Stomach (tissue), 8 donors: ENCODE measurements at regions not wholly inside any gene's neighbourhood (a gene's known extent, or its start where the extent isn't known, plus 50 kb on each side); places are given as distances from the start of the nearest gene placed in this dataset.
"Not testable (repeated sequence)": the region's sequence is repeated elsewhere in the genome, so short reads cannot be mapped to it uniquely, and the experiment has no call there.

ENCODE experiments used
- DNase-seq, 2 donors: peaks; one replicate each; pipeline versions ENCODE4 v3.0.0 to v3.0.0-alpha.2; 2013 to 2019
- H3K27ac ChIP-seq, 5 donors: fragments of 200-600 bp in 4 of 5; sonication (generic) in 4 of 5; one replicate each; pipeline ENCODE4 v1.5.1; 2013 to 2019; ENCODE audit warnings: mild to moderate bottlenecking in 1 of 5, moderate library complexity in 1 of 5
- H3K27me3 ChIP-seq, 3 donors: fragments of 200-600 bp; sonication (generic); one replicate each; pipeline ENCODE4 v1.5.1; 2017 to 2019; ENCODE audit warnings: mixed run types in 1 of 3
- H3K36me3 ChIP-seq, 4 donors: fragments of 200-600 bp; sonication (generic); 1 replicate in 3 of 4; 2 replicates in 1 of 4; pipeline ENCODE4 v1.5.1; 2016 to 2019
- H3K4me1 ChIP-seq, 4 donors: fragments of 200-600 bp; sonication (generic); one replicate each; pipeline ENCODE4 v1.5.1; 2016 to 2019
- H3K4me3 ChIP-seq, 4 donors: fragments of 200-600 bp; sonication (generic) in 3 of 4; one replicate each; pipeline ENCODE4 v1.5.1; 2016 to 2019; ENCODE audit warnings: mild to moderate bottlenecking in 1 of 4
- H3K9me3 ChIP-seq, 4 donors: fragments of 200-600 bp; sonication (generic); one replicate each; pipeline ENCODE4 v1.5.1; 2016 to 2019
- CTCF ChIP-seq, 7 experiments: fragments of 450-650 bp in 4 of 7; fragments of 200-600 bp in 3 of 7; sonication (generic) in 3 of 7; IDR thresholded peaks; one replicate each; pipeline ENCODE4 v1.5.1; 2016 to 2019; ENCODE audit warnings: antibody characterized with exemption in 7 of 7, control low read depth in 2 of 7, mild to moderate bottlenecking in 1 of 7
- EP300 ChIP-seq: sonication (generic); formaldehyde crosslinking; IDR thresholded peaks from one replicate; pipeline ENCODE4 v1.6.1; 2017; ENCODE audit warnings: antibody characterized with exemption
- POLR2A ChIP-seq, 4 donors: fragments of 450-650 bp; IDR thresholded peaks; one replicate each; pipeline ENCODE4 v1.6.1; 2016; ENCODE audit warnings: antibody characterized with exemption in 4 of 4, control low read depth in 2 of 4, mild to moderate bottlenecking in 1 of 4, moderate library complexity in 1 of 4
- POLR2AphosphoS5 ChIP-seq, 3 donors: sonication (generic); formaldehyde crosslinking; IDR thresholded peaks; one replicate each; pipeline ENCODE4 v1.6.1; 2016; ENCODE audit warnings: antibody characterized with exemption in 3 of 3
- WGBS, 5 donors: extraction: QIAGEN DNeasy Blood & Tissue Kit in 3 of 5; methylation state at CpG; one replicate each; pipeline versions ENCODE4 v1.1.5 to v1.1.7; 2013 to 2018; 5-methylcytosine and 5-hydroxymethylcytosine counted together
- intact Hi-C: fragments of 100-400 bp; cut with DNase I; formaldehyde crosslinking; loops from one replicate; pipeline ENCODE4 v1.15.1; 2023; ENCODE audit warnings: low total_unique reads
- donor health status: healthy with polysubstance abuse.
- donor health status: Bipolar disorder and iron deficiency.
- donor health status: healthy.

DNA sequence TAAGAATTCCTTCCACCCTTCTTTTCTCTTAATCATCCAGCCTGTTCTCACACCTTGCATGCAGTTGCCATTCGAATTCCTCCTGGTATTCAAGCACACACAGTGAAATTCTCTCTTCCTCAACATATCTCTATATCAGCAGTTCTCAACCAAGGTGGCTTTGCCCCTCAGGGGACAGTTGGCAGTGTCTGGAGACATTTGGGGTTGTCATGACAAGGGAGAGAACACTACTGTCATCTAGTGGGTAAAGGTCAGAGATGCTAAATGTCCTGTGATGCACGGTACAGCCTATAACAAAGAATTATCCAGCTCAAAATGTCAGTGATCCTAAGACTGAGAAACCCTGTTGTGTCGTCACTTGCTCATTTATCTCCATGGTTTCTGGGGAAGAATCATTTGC lies 94.8 kb upstream of the CPHXL start:
- no peak for DNase-seq
- Histone ChIP-seq H3K27me3 (no peaks in the 10 kb centered on the region), H3K4me3 (no peak overlapping the region), H3K27ac (no peak overlapping the region), H3K9me3 (no peaks in the 10 kb centered on the region), H3K36me3 (no peaks in the 10 kb centered on the region), H3K4me1 (no peaks in the 10 kb centered on the region)
- intact Hi-C loops: no loop called here
- 61 to 75% (median 66%) methylated on average over 3 of the region's 3 CpGs for WGBS, 5 donors
- TF ChIP-seq POLR2A (IDR thresholded peaks at IDR 0.05): no peak
- TF ChIP-seq EP300: no peak
- no peak for TF ChIP-seq POLR2AphosphoS5 (IDR thresholded peaks at IDR 0.05)

DNA sequence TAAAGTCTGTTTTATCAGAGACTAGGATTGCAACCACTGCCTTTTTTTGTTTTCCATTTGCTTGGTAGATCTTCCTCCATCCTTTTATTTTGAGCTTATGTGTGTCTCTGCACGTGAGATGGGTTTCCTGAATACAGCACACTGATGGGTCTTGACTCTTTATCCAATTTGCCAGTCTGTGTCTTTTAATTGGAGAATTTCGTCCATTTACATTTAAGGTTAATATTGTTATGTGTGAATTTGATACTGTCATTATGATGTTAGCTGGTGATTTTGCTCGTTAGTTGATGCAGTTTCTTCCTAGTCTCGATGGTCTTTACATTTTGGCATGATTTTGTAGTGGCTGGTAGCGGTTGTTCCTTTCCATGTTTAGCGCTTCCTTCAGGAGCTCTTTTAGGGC lies 99.5 kb upstream of the CPHXL start:
- DNase-seq, H3K4me3 ChIP-seq, H3K4me1 ChIP-seq, H3K9me3 ChIP-seq, intact Hi-C loops, H3K27me3 ChIP-seq, H3K27ac ChIP-seq, H3K36me3 ChIP-seq: not testable (repeated sequence)
- WGBS, 5 donors: 82 to 86% (median 84%) methylated on average over 5 to 6 of the region's 6 CpGs

DNA sequence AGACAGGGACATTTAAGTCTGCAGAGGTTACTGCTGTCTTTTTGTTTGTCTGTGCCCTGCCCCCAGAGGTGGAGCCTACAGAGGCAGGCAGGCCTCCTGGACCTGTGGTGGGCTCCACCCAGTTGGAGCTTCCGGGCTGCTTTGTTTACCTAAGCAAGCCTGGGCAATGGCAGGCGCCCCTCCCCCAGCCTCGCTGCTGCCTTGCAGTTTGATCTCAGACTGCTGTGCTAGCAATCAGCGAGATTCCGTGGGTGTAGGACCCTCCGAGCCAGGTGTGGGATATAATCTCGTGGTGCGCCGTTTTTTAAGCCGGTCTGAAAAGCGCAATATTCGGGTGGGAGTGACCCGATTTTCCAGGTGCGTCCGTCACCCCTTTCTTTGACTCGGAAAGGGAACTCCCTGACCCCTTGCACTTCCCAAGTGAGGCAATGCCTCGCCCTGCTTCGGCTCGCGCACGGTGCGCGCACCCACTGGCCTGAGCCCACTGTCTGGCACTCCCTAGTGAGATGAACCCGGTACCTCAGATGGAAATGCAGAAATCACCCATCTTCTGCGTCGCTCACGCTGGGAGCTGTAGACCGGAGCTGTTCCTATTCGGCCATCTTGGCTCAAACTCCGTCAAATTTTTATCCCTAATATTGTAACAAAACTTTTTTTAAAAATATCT lies 101.2 kb upstream of the CPHXL start:
- H3K4me1 ChIP-seq, H3K27me3 ChIP-seq, H3K36me3 ChIP-seq, H3K27ac ChIP-seq, H3K4me3 ChIP-seq, DNase-seq, intact Hi-C loops: not testable (repeated sequence)
- H3K9me3 ChIP-seq: peaks cover 0 to 10% (median 6%) of the 10 kb centered on the region in 4 donors
- 75 to 88% (median 83%) methylated on average over 8 to 18 of the region's 30 CpGs for WGBS, 5 donors

- intact Hi-C loops, H3K4me3 ChIP-seq, H3K36me3 ChIP-seq, H3K27me3 ChIP-seq, H3K27ac ChIP-seq, H3K4me1 ChIP-seq, DNase-seq: not testable (repeated sequence)
- peaks cover 0 to 17% (median 10%) of the 10 kb centered on the region in 4 donors for H3K9me3 ChIP-seq
- WGBS, 5 donors: 83 to 97% (median 91%) methylated on average over 2 of the region's 2 CpGs
These were observed 107.1 kb upstream of the CPHXL start for GRCh38 chr16:75833385-75833784.

GRCh38 chr16:75836347-75837010 lies 110.2 kb upstream of the CPHXL start:
- H3K4me3 ChIP-seq: no peak overlapping the region
- 14 to 31% (median 23%) methylated on average over 2 of the region's 2 CpGs for WGBS, 5 donors
- H3K27ac ChIP-seq: no peak overlapping the region
- intact Hi-C loops: no loop called here
- TF ChIP-seq POLR2AphosphoS5 (IDR thresholded peaks at IDR 0.05) (no peak), EP300 (no peak), POLR2A (IDR thresholded peaks at IDR 0.05) (no peak), CTCF (IDR thresholded peaks at IDR 0.05) (no peak)
- no peaks in the 10 kb centered on the region for H3K4me1 ChIP-seq
- H3K9me3 ChIP-seq: peaks cover 0 to 17% (median 5%) of the 10 kb centered on the region in 4 donors
- no peaks in the 10 kb centered on the region for H3K27me3 ChIP-seq
- DNase-seq: no peak
- no peaks in the 10 kb centered on the region for H3K36me3 ChIP-seq

- intact Hi-C loops: no loop called here
- H3K9me3 ChIP-seq: peaks cover 0 to 15% (median 5%) of the 10 kb centered on the region in 4 donors
- H3K36me3 ChIP-seq: no peaks in the 10 kb centered on the region
- TF ChIP-seq CTCF (IDR thresholded peaks at IDR 0.05) (no peak), POLR2A (IDR thresholded peaks at IDR 0.05) (no peak), POLR2AphosphoS5 (IDR thresholded peaks at IDR 0.05) (no peak), EP300 (no peak)
- 41 to 65% (median 48%) methylated on average over 2 of the region's 2 CpGs for WGBS, 5 donors
- DNase-seq: no peak
- H3K4me3 ChIP-seq: no peak overlapping the region
- H3K27ac ChIP-seq: no peak overlapping the region
- no peaks in the 10 kb centered on the region for H3K27me3 ChIP-seq
- no peaks in the 10 kb centered on the region for H3K4me1 ChIP-seq
These were observed 111.0 kb upstream of the CPHXL start for GRCh38 chr16:75837264-75837663.
